Choroid plexus epithelial cell (primary cell): ENCODE measurements at regions not wholly inside any gene's neighbourhood (a gene's known extent, or its start where the extent isn't known, plus 50 kb on each side); places are given as distances from the start of the nearest gene placed in this dataset.

Source experiments
- DNase-seq: peaks from one replicate; pipeline ENCODE4 v3.0.0-alpha.2; 2010; ENCODE audit warnings: low read depth
- H3K4me3 ChIP-seq: 2 replicates; pipeline ENCODE4 v1.5.1; 2011; ENCODE audit warnings: low read depth, mild to moderate bottlenecking, control low read depth, low read length, moderate library complexity
- CTCF ChIP-seq: conservative IDR thresholded peaks from 2 replicates; pipeline ENCODE4 v1.5.1; 2011; ENCODE audit warnings: low read depth, mild to moderate bottlenecking, control low read depth, inconsistent platforms, low read length, moderate library complexity

DNA sequence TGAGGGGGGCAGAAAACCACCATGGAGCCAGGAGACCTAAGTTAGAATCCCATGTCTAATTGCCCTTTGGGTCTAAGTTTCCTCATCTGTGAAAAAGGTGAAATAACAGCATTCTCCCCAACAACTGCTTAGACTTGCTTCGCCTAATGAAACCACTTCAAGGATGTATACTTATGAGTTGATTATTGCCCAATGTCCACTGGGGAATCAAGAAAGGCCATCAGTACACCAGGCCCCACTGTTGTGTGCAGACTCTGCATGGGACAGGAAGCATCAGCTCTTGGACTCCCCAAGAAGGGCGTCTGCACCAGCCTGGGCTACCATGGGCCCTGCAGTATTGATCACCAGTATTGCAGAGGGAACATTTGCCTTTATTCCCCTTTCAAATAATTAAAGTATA lies 189.6 kb downstream of the MAFB start:
- no peak for DNase-seq
- TF ChIP-seq CTCF = no peak
- H3K4me3 ChIP-seq = no peak overlapping the region

DNA sequence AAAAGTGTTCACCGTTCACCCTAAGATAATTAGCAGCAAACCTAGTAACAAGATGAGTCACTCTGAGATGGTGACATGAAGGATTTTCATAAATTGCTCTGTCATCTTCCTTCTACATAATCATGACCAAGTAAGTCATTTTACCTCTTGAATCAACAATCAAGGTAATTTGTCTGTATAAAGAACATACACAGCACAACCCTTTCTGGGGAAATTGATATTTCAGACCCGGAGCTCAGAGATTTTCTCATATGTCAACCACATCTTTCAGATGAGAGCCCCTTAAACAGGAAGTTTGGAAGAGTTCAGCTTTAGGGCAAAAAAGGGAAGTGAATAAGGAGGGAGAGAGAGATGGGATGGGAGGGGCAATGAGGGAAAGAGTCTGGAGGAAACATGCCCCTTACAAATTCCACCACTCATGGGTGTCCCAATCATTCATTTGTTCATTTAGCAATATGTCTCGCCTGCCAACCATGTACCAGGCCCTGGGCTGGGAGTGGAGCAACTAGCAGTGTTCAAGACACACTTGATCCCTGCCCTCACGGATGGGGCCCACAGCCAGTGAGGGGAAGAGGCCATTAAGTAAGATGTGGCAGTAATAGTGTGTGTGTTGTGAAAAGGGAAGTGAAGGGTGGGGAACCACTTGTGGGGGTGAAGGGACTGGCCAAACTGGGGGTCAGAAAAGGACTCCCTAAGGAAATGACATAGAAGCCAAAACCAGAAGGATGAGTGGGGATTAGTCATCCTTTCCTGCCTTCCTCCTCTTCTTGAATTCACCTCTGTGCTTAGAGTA lies 190.9 kb downstream of the MAFB start:
- H3K4me3 ChIP-seq = no peak overlapping the region
- TF ChIP-seq CTCF = no peak
- no peak for DNase-seq

DNA sequence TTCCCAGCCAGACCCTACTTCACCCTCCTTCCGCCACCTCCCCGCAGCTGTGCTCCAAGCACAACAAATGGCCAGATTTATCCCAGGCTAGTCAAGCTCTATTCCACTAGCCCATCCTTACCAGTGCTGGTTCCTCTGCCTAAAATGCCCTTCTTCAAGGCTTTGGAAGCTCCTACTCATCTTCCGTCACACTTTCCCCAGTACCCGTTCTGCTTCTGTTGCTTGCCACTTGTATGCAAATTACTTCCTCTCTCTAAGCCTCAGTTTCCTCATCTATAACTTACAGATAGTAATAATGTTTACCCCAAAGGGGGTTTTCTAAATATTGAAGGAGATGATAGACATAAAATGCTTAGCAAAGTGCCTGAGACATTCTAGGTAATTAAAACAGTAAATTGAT lies 193.1 kb downstream of the MAFB start:
- no peak for TF ChIP-seq CTCF
- DNase-seq = no peak
- no peak overlapping the region for H3K4me3 ChIP-seq

DNA sequence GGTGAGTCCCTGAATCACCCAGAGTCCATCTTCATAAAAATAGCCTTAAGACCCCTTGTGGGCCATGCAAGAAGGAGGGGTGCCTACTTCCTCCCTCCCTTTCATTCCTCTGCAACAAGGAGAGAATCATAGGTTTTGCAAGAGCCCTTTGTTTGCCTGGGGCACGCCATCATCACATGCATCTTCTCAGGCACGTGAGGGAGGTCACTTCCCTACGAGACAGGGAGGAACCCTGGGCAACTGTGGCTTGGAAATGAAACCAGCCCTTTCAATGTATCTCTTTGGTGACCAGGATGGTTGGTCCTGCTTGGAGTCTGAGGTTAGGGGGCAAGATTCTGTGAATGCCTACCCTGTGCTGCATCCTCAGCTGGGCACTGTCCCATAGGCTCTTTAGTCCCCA lies 194.8 kb downstream of the MAFB start:
- no peak overlapping the region for H3K4me3 ChIP-seq
- DNase-seq = no peak
- TF ChIP-seq CTCF = no peak

- DNase-seq = no peak
- H3K4me3 ChIP-seq = no peak overlapping the region
- no peak for TF ChIP-seq CTCF
Measured at GRCh38 chr20:40493549-40493948, 195.5 kb downstream of the MAFB start.

- H3K4me3 ChIP-seq = no peak overlapping the region
- TF ChIP-seq CTCF = no peak
- DNase-seq = peak; percentile 92
Measured at GRCh38 chr20:40493071-40493470, 196.0 kb downstream of the MAFB start.

GRCh38 chr20:40491009-40491590 lies 197.9 kb downstream of the MAFB start:
- no peak for DNase-seq
- TF ChIP-seq CTCF = no peak
- no peak overlapping the region for H3K4me3 ChIP-seq
